CD4-positive, alpha-beta T cell (primary cell): ENCODE measurements at regions not wholly inside any gene's neighbourhood (a gene's known extent, or its start where the extent isn't known, plus 50 kb on each side); places are given as distances from the start of the nearest gene placed in this dataset.

Source experiments
- ATAC-seq: fragments of 200-7000 bp; cut with Tn5 transposase; one replicate; pipeline ENCODE4 v1.10.0; 2022; ENCODE audit warnings: mild to moderate bottlenecking; ENCODE audit not compliant: poor library complexity
- CTCF ChIA-PET: fragments of 350-600 bp; sonication (Branson Sonifier 250); formaldehyde crosslinking; loops from one replicate; lab custom pipeline; 2021; ENCODE audit warnings: antibody characterized with exemption, inconsistent platforms; lab: Charles Lee
- POLR2A ChIA-PET: fragments of 350-600 bp; sonication (Branson Sonifier 250); formaldehyde crosslinking; loops from one replicate; lab custom pipeline; 2021; ENCODE audit warnings: antibody characterized with exemption, inconsistent platforms; lab: Charles Lee
- DNase-seq, 14 experiments: peaks; one replicate each; pipeline ENCODE4 v3.0.0-alpha.2; 2013 to 2020; ENCODE audit warnings: mixed read lengths in 2 of 14
- H3K27ac ChIP-seq, 2 donors: one replicate each; pipeline versions ENCODE4 v1.5.1 to v1.7.0; 2013; ENCODE audit warnings: low read length in 2 of 2, low read depth in 1 of 2, mild to moderate bottlenecking in 1 of 2
- H3K27me3 ChIP-seq, 2 experiments: 1 replicate in 1 of 2; 2 replicates in 1 of 2; pipeline versions ENCODE4 v1.6.1 to v1.7.0; 2013; ENCODE audit warnings: low read length in 2 of 2, control low read depth in 1 of 2, mild to moderate bottlenecking in 1 of 2, moderate library complexity in 1 of 2; ENCODE audit not compliant: insufficient read depth in 2 of 2, control insufficient read depth in 1 of 2
- H3K36me3 ChIP-seq: one replicate; pipeline ENCODE4 v1.6.1; 2013; ENCODE audit warnings: low read length, control low read depth; ENCODE audit not compliant: insufficient read depth
- H3K4me1 ChIP-seq: one replicate; pipeline ENCODE4 v1.6.1; 2013; ENCODE audit warnings: low read length, control low read depth; ENCODE audit not compliant: insufficient read depth
- H3K4me3 ChIP-seq: one replicate; pipeline ENCODE4 v1.5.1; 2013; ENCODE audit warnings: mild to moderate bottlenecking, low read length, moderate library complexity
- H3K9me3 ChIP-seq, 2 experiments: 1 replicate in 1 of 2; 2 replicates in 1 of 2; pipeline versions ENCODE4 v1.6.1 to v1.7.0; 2013; ENCODE audit warnings: low read length in 2 of 2, mild to moderate bottlenecking in 2 of 2, control low read depth in 1 of 2, moderate library complexity in 1 of 2; ENCODE audit not compliant: control insufficient read depth in 1 of 2, insufficient read depth in 1 of 2
- H3K27ac Mint-ChIP-seq: one replicate; pipeline ENCODE4 v1.8.0; 2020; ENCODE audit warnings: mixed read lengths
- H3K27me3 Mint-ChIP-seq: one replicate; pipeline ENCODE4 v1.8.0; 2021; ENCODE audit warnings: mixed read lengths
- H3K36me3 Mint-ChIP-seq: one replicate; pipeline ENCODE4 v1.8.0; 2021; ENCODE audit warnings: low read depth, mixed read lengths
- H3K4me1 Mint-ChIP-seq: one replicate; pipeline ENCODE4 v1.8.0; 2021; ENCODE audit warnings: low read depth, mixed read lengths
- H3K4me3 Mint-ChIP-seq: one replicate; pipeline ENCODE4 v1.8.0; 2020; ENCODE audit warnings: mild to moderate bottlenecking, mixed read lengths
- H3K9me3 Mint-ChIP-seq: one replicate; pipeline ENCODE4 v1.8.0; 2020; ENCODE audit warnings: mixed read lengths
- CTCF ChIP-seq: fragments of 200-600 bp; IDR thresholded peaks from one replicate; pipeline ENCODE4 v1.8.0; 2022; ENCODE audit warnings: antibody characterized with exemption, mild to moderate bottlenecking
- intact Hi-C, 2 experiments: fragments of 100-400 bp; cut with DNase I in 1 of 2; cut with micrococcal nuclease in 1 of 2; formaldehyde crosslinking; loops; one replicate each; pipeline versions ENCODE4 v1.15.1 to v1.9.0; 2023 to 2025; cut with DNase I, micrococcal nuclease

GRCh38 chr12:46468813-46469212, 96.2 kb upstream of the SLC38A2 start:
- CTCF ChIA-PET: no interaction called here
- no peaks in the 10 kb centered on the region for H3K36me3 ChIP-seq
- H3K27me3 Mint-ChIP-seq: no peaks in the 10 kb centered on the region
- no peaks in the 10 kb centered on the region for H3K9me3 Mint-ChIP-seq
- no peaks in the 10 kb centered on the region for H3K9me3 ChIP-seq
- H3K4me1 ChIP-seq: peaks cover 5% of the 10 kb centered on the region
- no peak overlapping the region for H3K27ac ChIP-seq
- POLR2A ChIA-PET: interaction anchor here (1.6 kb wide), 1 partner anchor 10 kb away, joined by 5 read pairs; no protein-coding TSS in a partner anchor
- H3K4me3 Mint-ChIP-seq: no peak overlapping the region
- ATAC-seq (no peak), DNase-seq (no peak)
- H3K36me3 Mint-ChIP-seq: no peaks in the 10 kb centered on the region
- no peaks in the 10 kb centered on the region for H3K27me3 ChIP-seq
- no peak for TF ChIP-seq CTCF
- no peak overlapping the region for H3K27ac Mint-ChIP-seq
- no peak overlapping the region for H3K4me3 ChIP-seq
- intact Hi-C loops: no loop called here
- peaks cover 13% of the 10 kb centered on the region for H3K4me1 Mint-ChIP-seq

- H3K4me3 Mint-ChIP-seq: no peak overlapping the region
- Histone ChIP-seq H3K36me3 (no peaks in the 10 kb centered on the region), H3K27ac (no peak overlapping the region), H3K4me3 (no peak overlapping the region), H3K27me3 (no peaks in the 10 kb centered on the region), H3K9me3 (no peaks in the 10 kb centered on the region), H3K4me1 (peaks cover 5% of the 10 kb centered on the region)
- DNase-seq (no peak), ATAC-seq (no peak)
- ChIA-PET POLR2A (no interaction called here), CTCF (no interaction called here)
- intact Hi-C loops: no loop called here
- no peak overlapping the region for H3K27ac Mint-ChIP-seq
- TF ChIP-seq CTCF: no peak
- peaks cover 9% of the 10 kb centered on the region for H3K4me1 Mint-ChIP-seq
- H3K27me3 Mint-ChIP-seq: no peaks in the 10 kb centered on the region
- H3K36me3 Mint-ChIP-seq: no peaks in the 10 kb centered on the region
- no peaks in the 10 kb centered on the region for H3K9me3 Mint-ChIP-seq
Observed at GRCh38 chr12:46468160-46468559, 95.6 kb upstream of the SLC38A2 start.

GRCh38 chr12:46465307-46465706, 92.7 kb upstream of the SLC38A2 start:
- ATAC-seq (no peak), DNase-seq (no peak)
- ChIA-PET CTCF (no interaction called here), POLR2A (no interaction called here)
- intact Hi-C loops: no loop called here
- Histone ChIP-seq H3K4me3 (no peak overlapping the region), H3K9me3 (no peaks in the 10 kb centered on the region), H3K4me1 (peaks cover 16% of the 10 kb centered on the region), H3K27ac (no peak overlapping the region), H3K27me3 (no peaks in the 10 kb centered on the region), H3K36me3 (no peaks in the 10 kb centered on the region)
- Mint-ChIP-seq H3K27me3 (no peaks in the 10 kb centered on the region), H3K9me3 (no peaks in the 10 kb centered on the region), H3K4me3 (no peak overlapping the region), H3K4me1 (peaks cover 29% of the 10 kb centered on the region), H3K36me3 (no peaks in the 10 kb centered on the region), H3K27ac (no peak overlapping the region)
- no peak for TF ChIP-seq CTCF
